Dendritic cell treated with granulocyte-macrophage colony-stimulating factor and Interleukin-4, amounts not matched to agents 40 ng/mL and 50 ng/mL, for 4 days (primary cell): ENCODE measurements at regions not wholly inside any gene's neighbourhood (a gene's known extent, or its start where the extent isn't known, plus 50 kb on each side); places are given as distances from the start of the nearest gene placed in this dataset.
"Not testable (repeated sequence)": the region's sequence is repeated elsewhere in the genome, so short reads cannot be mapped to it uniquely, and the experiment has no call there.

Experiments
- H3K27ac Mint-ChIP-seq: one replicate; pipeline ENCODE4 v1.8.0; 2022; ENCODE audit warnings: mild to moderate bottlenecking, mixed read lengths
- H3K27me3 Mint-ChIP-seq: one replicate; pipeline ENCODE4 v1.8.0; 2022; ENCODE audit warnings: mild to moderate bottlenecking, mixed read lengths
- H3K36me3 Mint-ChIP-seq: one replicate; pipeline ENCODE4 v1.8.0; 2022; ENCODE audit warnings: low read depth, mixed read lengths
- H3K4me1 Mint-ChIP-seq: one replicate; pipeline ENCODE4 v1.8.0; 2022; ENCODE audit warnings: low read depth, mixed read lengths
- H3K4me3 Mint-ChIP-seq: one replicate; pipeline ENCODE4 v1.8.0; 2022; ENCODE audit warnings: mild to moderate bottlenecking, moderate library complexity, mixed read lengths
- H3K9me3 Mint-ChIP-seq: one replicate; pipeline ENCODE4 v1.8.0; 2022; ENCODE audit warnings: mixed read lengths
- intact Hi-C: fragments of 100-400 bp; cut with micrococcal nuclease; formaldehyde crosslinking; loops from one replicate; pipeline ENCODE4 v1.15.0; 2022

GRCh38 chr6:79377888-79378348, 143.4 kb upstream of the HMGN3 start:
- Mint-ChIP-seq H3K4me3 (no peak overlapping the region), H3K27ac (no peak overlapping the region), H3K27me3 (no peaks in the 10 kb centered on the region), H3K36me3 (no peaks in the 10 kb centered on the region), H3K9me3 (no peaks in the 10 kb centered on the region), H3K4me1 (no peaks in the 10 kb centered on the region)
- intact Hi-C loops: no loop called here

- no peak overlapping the region for H3K27ac Mint-ChIP-seq
- H3K4me3 Mint-ChIP-seq: no peak overlapping the region
- no peaks in the 10 kb centered on the region for H3K27me3 Mint-ChIP-seq
- no peaks in the 10 kb centered on the region for H3K36me3 Mint-ChIP-seq
- intact Hi-C loops: no loop called here
- no peaks in the 10 kb centered on the region for H3K9me3 Mint-ChIP-seq
- no peaks in the 10 kb centered on the region for H3K4me1 Mint-ChIP-seq
Measured at GRCh38 chr6:79377047-79377446, 142.6 kb upstream of the HMGN3 start.

DNA sequence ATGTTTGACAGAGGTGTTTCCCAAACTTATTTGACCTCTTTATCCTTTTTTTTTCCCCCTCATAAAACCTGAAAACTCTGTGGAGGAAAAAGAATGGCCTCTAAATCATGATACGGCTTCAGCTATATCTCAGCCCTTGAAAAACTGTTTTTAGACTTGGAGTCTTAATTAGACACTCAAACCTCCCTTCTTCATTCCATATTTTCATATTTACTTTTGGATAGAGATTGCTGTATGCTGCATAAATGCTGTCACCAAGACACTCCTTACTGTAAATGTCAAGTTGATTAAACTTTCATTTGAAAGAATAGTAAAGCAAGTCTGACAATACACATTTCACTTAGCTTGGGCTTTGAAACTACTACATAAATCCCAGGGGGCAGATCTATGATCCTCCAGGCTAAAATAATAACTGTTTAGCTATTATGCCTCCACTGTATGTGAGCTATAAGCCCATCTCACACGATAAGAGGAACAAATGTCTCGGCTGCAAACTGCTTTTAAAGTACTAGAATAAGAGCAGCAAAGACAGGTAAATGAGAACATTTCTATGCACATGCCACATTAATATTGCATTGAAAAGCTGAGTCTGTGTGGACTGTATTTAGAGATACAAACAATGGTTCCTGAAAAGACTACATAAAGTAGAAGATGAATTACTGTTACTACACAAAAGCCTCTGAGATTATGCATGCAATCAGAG, 141.3 kb upstream of the HMGN3 start:
- H3K36me3 Mint-ChIP-seq: no peaks in the 10 kb centered on the region
- H3K4me3 Mint-ChIP-seq: no peak overlapping the region
- H3K9me3 Mint-ChIP-seq: peaks cover 2% of the 10 kb centered on the region
- H3K27ac Mint-ChIP-seq: no peak overlapping the region
- no peaks in the 10 kb centered on the region for H3K27me3 Mint-ChIP-seq
- intact Hi-C loops: no loop called here
- H3K4me1 Mint-ChIP-seq: no peaks in the 10 kb centered on the region

GRCh38 chr6:79374308-79374707, 139.8 kb upstream of the HMGN3 start:
- intact Hi-C loops: no loop called here

DNA sequence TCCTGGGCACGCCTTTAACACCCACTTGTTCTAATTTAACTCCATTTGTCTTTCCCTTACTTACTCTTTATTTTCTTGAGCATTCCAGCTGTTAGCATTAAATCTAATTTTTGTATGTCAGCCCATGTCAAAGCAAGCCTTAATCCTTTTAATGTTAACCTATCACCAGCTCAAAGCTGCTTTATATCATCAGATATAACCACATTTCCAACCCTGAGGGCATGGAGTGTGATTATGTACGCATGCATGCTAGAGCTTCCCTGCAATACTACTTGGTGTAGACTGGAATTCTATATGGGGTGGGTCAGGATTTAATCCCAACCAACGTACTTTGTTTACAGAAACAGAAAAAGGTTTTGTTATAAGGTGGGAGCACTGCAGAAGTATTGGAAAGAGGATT, 139.4 kb upstream of the HMGN3 start:
- Mint-ChIP-seq H3K27ac (no peak overlapping the region), H3K4me1 (no peaks in the 10 kb centered on the region), H3K27me3 (no peaks in the 10 kb centered on the region), H3K4me3 (no peak overlapping the region), H3K9me3 (peaks cover 13% of the 10 kb centered on the region), H3K36me3 (no peaks in the 10 kb centered on the region)
- intact Hi-C loops: no loop called here

More at GRCh38 chr6:79374308-79374707, 139.8 kb upstream of the HMGN3 start:
- Mint-ChIP-seq H3K4me3 (no peak overlapping the region), H3K9me3 (peaks cover 13% of the 10 kb centered on the region), H3K27ac (no peak overlapping the region), H3K27me3 (no peaks in the 10 kb centered on the region), H3K4me1 (no peaks in the 10 kb centered on the region), H3K36me3 (no peaks in the 10 kb centered on the region)

DNA sequence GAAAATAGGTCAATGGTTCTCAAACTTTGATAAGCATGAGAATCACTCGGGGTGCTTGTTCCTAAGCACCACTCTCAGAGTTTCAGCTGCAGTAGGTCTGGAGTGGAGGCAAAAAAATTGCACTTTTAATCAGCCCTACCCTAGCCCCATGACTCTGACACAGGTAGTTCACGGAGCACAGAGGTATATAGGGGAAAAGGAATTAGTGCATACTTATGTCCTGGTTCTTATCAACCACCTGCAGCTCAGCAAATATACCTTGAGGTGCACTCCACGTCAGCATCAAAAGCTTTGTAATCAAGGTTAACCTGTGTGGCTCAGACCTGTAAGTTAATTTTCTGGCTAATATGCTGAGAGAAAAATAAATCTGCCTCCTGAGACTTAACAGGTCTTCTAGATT, 138.8 kb upstream of the HMGN3 start:
- Mint-ChIP-seq H3K27ac (no peak overlapping the region), H3K27me3 (no peaks in the 10 kb centered on the region), H3K4me1 (no peaks in the 10 kb centered on the region), H3K36me3 (no peaks in the 10 kb centered on the region), H3K4me3 (no peak overlapping the region), H3K9me3 (peaks cover 19% of the 10 kb centered on the region)
- intact Hi-C loops: no loop called here

GRCh38 chr6:79372757-79373156, 138.3 kb upstream of the HMGN3 start:
- intact Hi-C loops: no loop called here
- no peaks in the 10 kb centered on the region for H3K27me3 Mint-ChIP-seq
- H3K9me3 Mint-ChIP-seq: peaks cover 24% of the 10 kb centered on the region
- no peaks in the 10 kb centered on the region for H3K4me1 Mint-ChIP-seq
- H3K36me3 Mint-ChIP-seq: no peaks in the 10 kb centered on the region
- H3K27ac Mint-ChIP-seq: no peak overlapping the region
- H3K4me3 Mint-ChIP-seq: no peak overlapping the region

GRCh38 chr6:79369026-79369425, 134.5 kb upstream of the HMGN3 start:
- no peaks in the 10 kb centered on the region for H3K27me3 Mint-ChIP-seq
- no peak overlapping the region for H3K27ac Mint-ChIP-seq
- no peaks in the 10 kb centered on the region for H3K4me1 Mint-ChIP-seq
- peaks cover 58% of the 10 kb centered on the region for H3K9me3 Mint-ChIP-seq
- H3K4me3 Mint-ChIP-seq: no peak overlapping the region
- intact Hi-C loops: no loop called here
- no peaks in the 10 kb centered on the region for H3K36me3 Mint-ChIP-seq

DNA sequence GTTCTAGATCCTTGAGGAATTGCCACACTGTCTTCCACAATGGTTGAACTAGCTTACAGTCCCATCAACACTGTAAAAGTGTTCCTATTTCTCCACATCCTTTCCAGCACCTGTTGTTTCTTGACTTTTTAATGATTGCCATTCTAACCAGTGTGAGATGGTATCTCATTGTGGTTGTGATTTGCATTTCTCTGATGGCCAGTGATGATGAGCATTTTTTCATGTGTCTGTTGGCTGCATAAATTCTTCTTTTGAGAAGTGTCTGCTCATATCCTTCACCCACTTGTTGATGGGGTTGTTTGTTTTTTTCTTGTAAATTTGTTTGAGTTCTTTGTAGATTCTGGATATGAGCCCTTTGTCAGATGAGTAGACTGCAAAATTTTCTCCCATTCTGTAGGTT, 129.0 kb upstream of the HMGN3 start:
- H3K36me3 Mint-ChIP-seq, H3K27ac Mint-ChIP-seq, H3K4me3 Mint-ChIP-seq, H3K4me1 Mint-ChIP-seq, H3K27me3 Mint-ChIP-seq, intact Hi-C loops: not testable (repeated sequence)
- peaks cover 61% of the 10 kb centered on the region for H3K9me3 Mint-ChIP-seq

DNA sequence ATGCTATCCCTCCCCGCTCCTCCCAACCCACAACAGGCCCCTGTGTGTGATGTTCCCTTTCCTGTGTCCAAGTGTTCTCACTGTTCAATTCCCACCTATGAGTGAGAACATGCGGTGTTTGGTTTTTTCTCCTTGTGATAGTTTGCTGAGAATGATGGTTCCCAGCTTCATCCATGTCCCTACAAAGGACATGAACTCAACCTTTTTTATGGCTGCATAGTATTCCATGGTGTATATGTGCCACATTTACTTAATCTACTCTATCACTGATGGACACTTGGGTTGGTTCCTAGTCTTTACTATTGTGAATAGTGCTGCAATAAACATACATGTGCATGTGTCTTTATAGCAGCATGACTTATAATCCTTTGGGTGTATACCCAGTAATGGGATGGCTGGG, 126.6 kb upstream of the HMGN3 start:
- H3K36me3 Mint-ChIP-seq, H3K4me1 Mint-ChIP-seq, H3K27ac Mint-ChIP-seq, intact Hi-C loops, H3K4me3 Mint-ChIP-seq, H3K27me3 Mint-ChIP-seq: not testable (repeated sequence)
- peaks cover 38% of the 10 kb centered on the region for H3K9me3 Mint-ChIP-seq

DNA sequence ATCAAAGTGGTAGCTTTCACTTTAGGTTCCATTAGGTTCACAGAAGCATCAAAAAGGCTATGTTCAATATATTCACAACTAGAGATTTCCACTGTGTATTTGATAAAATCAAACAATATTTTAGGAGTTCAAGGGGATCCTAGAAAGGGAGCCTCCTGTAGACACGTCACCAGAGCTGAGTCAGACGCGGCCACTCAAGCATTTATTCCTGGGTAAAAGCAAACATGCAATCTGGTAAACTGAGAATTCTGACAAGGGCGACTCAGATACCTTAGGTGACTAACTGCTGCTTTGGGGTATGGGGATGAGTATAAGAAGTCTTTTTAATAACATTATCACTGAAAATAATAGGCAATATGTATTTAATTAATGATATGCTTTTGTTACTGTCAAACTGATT, 118.7 kb upstream of the HMGN3 start:
- H3K9me3 Mint-ChIP-seq: peaks cover 36% of the 10 kb centered on the region
- no peaks in the 10 kb centered on the region for H3K36me3 Mint-ChIP-seq
- no peak overlapping the region for H3K27ac Mint-ChIP-seq
- H3K4me1 Mint-ChIP-seq: no peaks in the 10 kb centered on the region
- intact Hi-C loops: no loop called here
- peaks cover 3% of the 10 kb centered on the region for H3K27me3 Mint-ChIP-seq
- H3K4me3 Mint-ChIP-seq: no peak overlapping the region

DNA sequence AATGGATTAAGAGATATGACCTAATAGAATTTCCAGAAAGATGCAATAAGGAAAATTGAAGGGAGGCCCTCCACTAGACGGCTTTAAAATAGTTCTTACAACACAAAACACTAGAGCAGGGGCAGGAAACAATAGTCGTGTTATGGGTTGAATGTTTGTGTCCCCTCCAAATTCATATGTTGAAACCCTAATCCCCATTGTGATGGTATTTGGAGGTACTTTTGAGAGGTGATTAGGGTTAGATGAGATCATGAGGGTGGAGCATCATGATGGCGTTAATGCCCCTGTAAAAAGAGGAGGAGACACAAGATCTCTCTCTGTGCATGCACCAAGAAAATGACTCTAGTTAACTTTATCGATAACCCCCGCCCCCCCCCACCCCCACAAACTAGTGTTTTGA, 104.0 kb upstream of the HMGN3 start:
- intact Hi-C loops: no loop called here
- H3K4me1 Mint-ChIP-seq: no peaks in the 10 kb centered on the region
- H3K36me3 Mint-ChIP-seq: no peaks in the 10 kb centered on the region
- no peak overlapping the region for H3K4me3 Mint-ChIP-seq
- H3K27me3 Mint-ChIP-seq: no peaks in the 10 kb centered on the region
- H3K9me3 Mint-ChIP-seq: no peaks in the 10 kb centered on the region
- H3K27ac Mint-ChIP-seq: no peak overlapping the region

DNA sequence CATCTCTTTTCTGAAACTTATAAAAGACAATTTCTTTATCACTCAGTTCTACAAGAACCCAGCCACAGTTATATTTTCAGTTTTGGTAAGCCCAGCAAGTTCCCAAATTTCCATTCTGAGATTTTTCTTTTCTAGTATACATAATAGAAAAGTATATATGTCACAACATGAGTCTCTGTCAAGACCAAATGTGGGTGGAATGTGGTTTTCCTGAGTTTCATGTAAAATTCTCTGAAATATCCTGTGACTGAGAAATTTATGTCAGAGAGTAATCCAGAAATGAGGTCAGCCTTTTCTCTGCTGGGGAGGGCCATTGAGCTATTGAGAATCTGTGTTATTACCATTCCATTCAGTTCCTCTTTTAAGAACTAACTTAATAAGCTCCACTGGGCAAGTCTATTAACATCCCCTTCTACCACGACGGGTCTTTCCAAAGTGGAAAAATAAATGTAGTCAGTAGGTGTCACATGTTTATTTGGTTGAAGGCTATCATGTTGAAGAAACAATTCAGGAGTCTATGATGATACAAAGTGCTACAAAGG, 100.7 kb upstream of the HMGN3 start:
- Mint-ChIP-seq H3K36me3 (no peaks in the 10 kb centered on the region), H3K4me3 (no peak overlapping the region), H3K9me3 (no peaks in the 10 kb centered on the region), H3K27me3 (no peaks in the 10 kb centered on the region), H3K4me1 (no peaks in the 10 kb centered on the region), H3K27ac (no peak overlapping the region)
- intact Hi-C loops: no loop called here

GRCh38 chr6:79334674-79335073, 100.2 kb upstream of the HMGN3 start:
- intact Hi-C loops: no loop called here
- Mint-ChIP-seq H3K36me3 (no peaks in the 10 kb centered on the region), H3K9me3 (no peaks in the 10 kb centered on the region), H3K4me1 (no peaks in the 10 kb centered on the region), H3K4me3 (no peak overlapping the region), H3K27ac (no peak overlapping the region), H3K27me3 (no peaks in the 10 kb centered on the region)

- Mint-ChIP-seq H3K4me3 (no peak overlapping the region), H3K27ac (no peak overlapping the region), H3K27me3 (no peaks in the 10 kb centered on the region), H3K4me1 (no peaks in the 10 kb centered on the region), H3K36me3 (no peaks in the 10 kb centered on the region), H3K9me3 (peaks cover 9% of the 10 kb centered on the region)
- intact Hi-C loops: no loop called here
Measured at GRCh38 chr6:79330704-79331103, 96.2 kb upstream of the HMGN3 start.
